ENCODE measurements at regions not wholly inside any gene's neighbourhood (a gene's known extent, or its start where the extent isn't known, plus 50 kb on each side); places are given as distances from the start of the nearest gene placed in this dataset.
A peak's percentile ranks its signal among the peaks of the same experiment; 100 is the strongest.
"Not testable (repeated sequence)": the region's sequence is repeated elsewhere in the genome, so short reads cannot be mapped to it uniquely, and the experiment has no call there.

GRCh38 chr5:17326600-17327037, 109.2 kb downstream of the BASP1 start:
- no peak for DNase-seq

GRCh38 chr5:17327048-17327625, 109.7 kb downstream of the BASP1 start:
- DNase-seq, result no peak

- DNase-seq, result no peak
These were observed 112.1 kb downstream of the BASP1 start for GRCh38 chr5:17329571-17329970.

- DNase-seq, result no peak
These were observed 113.0 kb downstream of the BASP1 start for GRCh38 chr5:17330386-17330785.

- no peak for DNase-seq
These were observed 114.2 kb downstream of the BASP1 start for GRCh38 chr5:17331651-17332050.

- DNase-seq, result no peak
These were observed 116.3 kb downstream of the BASP1 start for GRCh38 chr5:17333755-17334154.

- DNase-seq, result no peak
These were observed 118.6 kb downstream of the BASP1 start for GRCh38 chr5:17336054-17336453.

- DNase-seq, result not testable (repeated sequence)
These were observed 119.3 kb downstream of the BASP1 start for GRCh38 chr5:17336723-17337122.

- no peak for DNase-seq
These were observed 122.4 kb downstream of the BASP1 start for GRCh38 chr5:17339841-17340240.

GRCh38 chr5:17340379-17340778, 122.9 kb downstream of the BASP1 start:
- no peak for DNase-seq

GRCh38 chr5:17340819-17341218, 123.4 kb downstream of the BASP1 start:
- no peak for DNase-seq

GRCh38 chr5:17343675-17344074, 126.2 kb downstream of the BASP1 start:
- DNase-seq, result no peak

- no peak for DNase-seq
These were observed 129.4 kb downstream of the BASP1 start for GRCh38 chr5:17346811-17347210.

GRCh38 chr5:17352223-17352622, 134.8 kb downstream of the BASP1 start:
- no peak for DNase-seq

GRCh38 chr5:17354265-17354664, 136.8 kb downstream of the BASP1 start:
- DNase-seq, result no peak

- peak; percentile 57 to 59 for DNase-seq
These were observed 138.3 kb downstream of the BASP1 start for GRCh38 chr5:17355586-17356346.

- DNase-seq, result no peak
These were observed 139.1 kb downstream of the BASP1 start for GRCh38 chr5:17356551-17356950.

GRCh38 chr5:17357504-17357903, 140.1 kb downstream of the BASP1 start:
- no peak for DNase-seq

- DNase-seq, result no peak
These were observed 140.0 kb upstream of the TAF11L2 start for GRCh38 chr5:17358031-17358430.

GRCh38 chr5:17359451-17360011, 138.5 kb upstream of the TAF11L2 start:
- DNase-seq, result peak; percentile 78 to 90

- no peak for DNase-seq
These were observed 137.2 kb upstream of the TAF11L2 start for GRCh38 chr5:17360879-17361278.

- no peak for DNase-seq
These were observed 136.7 kb upstream of the TAF11L2 start for GRCh38 chr5:17361331-17361730.

GRCh38 chr5:17364987-17365810, 132.8 kb upstream of the TAF11L2 start:
- no peak for DNase-seq
